ENCODE measurements at regions not wholly inside any gene's neighbourhood (a gene's known extent, or its start where the extent isn't known, plus 50 kb on each side); places are given as distances from the start of the nearest gene placed in this dataset.

GRCh38 chr6:84512391-84512790 is 252.0 kb downstream of the TBX18 start:
- Histone ChIP-seq H4K20me1 (ENCODE audit: insufficient read depth, low read length) (no peaks in the 10 kb centered on the region), H3K4me2 (ENCODE audit: low read depth, low read length) (no peak overlapping the region), H3K4me1 (ENCODE audit: insufficient read depth, low read length) (no peaks in the 10 kb centered on the region), H3K4me3 (replicated peaks in 1 of 3; ENCODE audit: insufficient read depth in 1 of 3, low read depth in 2 of 3, low read length in 3 of 3) (no peak overlapping the region), H2AFZ (ENCODE audit: low read length) (no peak overlapping the region), H3K36me3 (replicated peaks in 1 of 2; ENCODE audit: control insufficient read depth in 1 of 2, insufficient read depth in 2 of 2, low read length in 2 of 2) (no peaks in the 10 kb centered on the region), H3K9ac (ENCODE audit: insufficient read depth, low read depth, low read length) (no peak overlapping the region), H3K27ac (ENCODE audit: extremely low read length, insufficient read depth, low read length) (no peak overlapping the region), H3K79me2 (ENCODE audit: insufficient read depth, low read length) (no peaks in the 10 kb centered on the region), H3K27me3 (ENCODE audit: control insufficient read depth in 1 of 2, insufficient read depth in 2 of 2, low read length in 2 of 2) (no peaks in the 10 kb centered on the region), H3K9me3 (ENCODE audit: low read length) (no peaks in the 10 kb centered on the region)
- intact Hi-C loops (cut with micrococcal nuclease; ENCODE audit: unreplicated experiment) (no loop called here), in situ Hi-C loops (cut with HindIII; ENCODE audit: extremely low pct_ligation_motif_present, low pct_unique_long_range_greater_than_20kb) (no loop called here)
- no peak for ATAC-seq
- POLR2A ChIA-PET = no interaction called here
- BruUV-seq (replicated peaks) = no TSS peak
- CTCF ChIA-PET (ENCODE audit: low intra/inter-chr PET ratio, low total read pairs) = no interaction called here
- FAIRE-seq = no peak
- 0% methylated on average over 2 of the region's 2 CpGs for WGBS (ENCODE audit: low lambda C conversion rate)
- no peak for DNase-seq (ENCODE audit: low spot score)
- TF ChIP-seq GATAD2A (CRISPR knock-in tag; IDR thresholded peaks at IDR 0.05) (no peak), NFAT5 (CRISPR knock-in tag; IDR thresholded peaks at IDR 0.05) (no peak), ZSCAN21 (CRISPR knock-in tag; IDR thresholded peaks at IDR 0.05; ENCODE audit: borderline replicate concordance) (no peak), NCOA1 (CRISPR knock-in tag; IDR thresholded peaks at IDR 0.05) (no peak), DMAP1 (CRISPR knock-in tag; IDR thresholded peaks at IDR 0.05) (no peak), HMG20A (CRISPR knock-in tag; IDR thresholded peaks at IDR 0.05; ENCODE audit: borderline replicate concordance) (no peak), POLR2G (IDR thresholded peaks at IDR 0.05; ENCODE audit: low read depth, low read length) (no peak), SETDB1 (CRISPR knock-in tag; IDR thresholded peaks at IDR 0.05; ENCODE audit: borderline replicate concordance) (no peak), ZNF674 (CRISPR knock-in tag; IDR thresholded peaks at IDR 0.05; ENCODE audit: low read depth) (no peak), ZNF713 (CRISPR knock-in tag; IDR thresholded peaks at IDR 0.05) (no peak), NR1H2 (CRISPR knock-in tag; IDR thresholded peaks at IDR 0.05; ENCODE audit: borderline replicate concordance, low read depth) (no peak), FOXO4 (CRISPR knock-in tag; conservative IDR thresholded peaks at IDR 0.05) (no peak), ATM (IDR thresholded peaks at IDR 0.05; ENCODE audit: borderline replicate concordance) (no peak), TFDP1 (CRISPR knock-in tag; IDR thresholded peaks at IDR 0.05; ENCODE audit: borderline replicate concordance) (no peak), ZNF598 (CRISPR knock-in tag; IDR thresholded peaks at IDR 0.05; ENCODE audit: borderline replicate concordance) (no peak), ZNF619 (CRISPR knock-in tag; IDR thresholded peaks at IDR 0.05) (no peak), LRRFIP1 (CRISPR knock-in tag; conservative IDR thresholded peaks at IDR 0.05) (no peak)
